ENCODE measurements at regions not wholly inside any gene's neighbourhood (a gene's known extent, or its start where the extent isn't known, plus 50 kb on each side); places are given as distances from the start of the nearest gene placed in this dataset.
A peak's percentile ranks its signal among the peaks of the same experiment; 100 is the strongest.

DNA sequence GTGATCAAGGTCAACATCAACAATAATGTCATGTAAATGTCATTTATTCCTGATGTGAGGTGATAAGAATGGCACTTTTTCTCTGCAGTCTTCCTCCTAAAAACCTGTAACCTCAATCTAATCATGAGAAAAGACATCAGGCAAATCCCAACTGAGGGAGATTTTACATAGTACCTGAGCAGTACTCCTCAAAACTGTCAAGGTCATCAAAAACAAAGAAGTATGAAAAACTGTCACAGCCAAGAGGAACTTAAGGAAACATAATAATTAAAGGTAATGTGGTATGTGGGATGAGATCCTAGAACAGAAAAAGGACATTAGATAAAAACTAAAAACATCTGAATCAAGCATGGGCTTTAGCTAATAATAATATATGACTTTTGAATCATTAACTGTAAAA, 140.9 kb upstream of the GRM7 start:
- Histone ChIP-seq H3K27ac (ENCODE audit: low read depth in 1 of 2, low read length in 1 of 2) (no peak overlapping the region), H3K4me3 (ENCODE audit: low read length in 2 of 2) (no peak overlapping the region), H3K27me3 (ENCODE audit: control insufficient read depth in 2 of 2, insufficient read depth in 1 of 2, low read length in 1 of 2) (no peaks in the 10 kb centered on the region), H3K4me1 (ENCODE audit: control insufficient read depth in 2 of 2, insufficient read depth in 2 of 2, low read length in 2 of 2) (peaks cover 0 to 29% of the 10 kb centered on the region in 2 donors), H3K9me3 (ENCODE audit: control insufficient read depth in 2 of 2, insufficient read depth in 1 of 2, low read length in 1 of 2) (no peaks in the 10 kb centered on the region), H3K36me3 (ENCODE audit: control insufficient read depth in 2 of 2, insufficient read depth in 2 of 2, low read length in 1 of 2) (no peaks in the 10 kb centered on the region)
- DNase-seq (ENCODE audit: low read depth in 6 of 9, low spot score in 9 of 9) = no peak

DNA sequence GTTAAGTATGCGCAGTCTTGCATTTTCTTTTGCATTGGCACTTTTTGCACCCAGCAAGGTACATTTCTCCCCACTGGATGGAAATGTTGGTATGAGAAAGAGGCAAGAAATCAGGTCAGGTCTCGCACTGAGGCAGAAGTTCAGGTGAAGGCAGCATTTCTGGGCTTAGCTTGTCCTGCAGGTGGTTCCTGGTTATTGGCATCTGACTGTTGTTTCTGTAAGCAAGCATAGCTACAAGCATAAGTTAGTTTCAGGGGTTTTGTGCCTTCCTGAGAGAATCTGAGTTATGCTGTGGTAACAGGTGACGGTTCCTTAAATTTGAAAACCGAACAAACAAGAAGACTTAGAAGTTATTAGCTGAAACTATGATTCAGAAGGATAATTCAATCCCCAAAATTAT, 139.4 kb upstream of the GRM7 start:
- DNase-seq (ENCODE audit: low read depth in 6 of 9, low spot score in 9 of 9) = peak in 1 of 9 donors; percentile 65
- H3K4me3 ChIP-seq (ENCODE audit: low read length in 2 of 2) = no peak overlapping the region
- no peaks in the 10 kb centered on the region for H3K36me3 ChIP-seq (ENCODE audit: control insufficient read depth in 2 of 2, insufficient read depth in 2 of 2, low read length in 1 of 2)
- H3K27ac ChIP-seq (ENCODE audit: low read depth in 1 of 2, low read length in 1 of 2) = no peak overlapping the region
- no peaks in the 10 kb centered on the region for H3K27me3 ChIP-seq (ENCODE audit: control insufficient read depth in 2 of 2, insufficient read depth in 1 of 2, low read length in 1 of 2)
- no peaks in the 10 kb centered on the region for H3K9me3 ChIP-seq (ENCODE audit: control insufficient read depth in 2 of 2, insufficient read depth in 1 of 2, low read length in 1 of 2)
- 71% methylated on average over 4 of the region's 4 CpGs for WGBS
- peaks cover 0 to 23% of the 10 kb centered on the region in 2 donors for H3K4me1 ChIP-seq (ENCODE audit: control insufficient read depth in 2 of 2, insufficient read depth in 2 of 2, low read length in 2 of 2)

DNA sequence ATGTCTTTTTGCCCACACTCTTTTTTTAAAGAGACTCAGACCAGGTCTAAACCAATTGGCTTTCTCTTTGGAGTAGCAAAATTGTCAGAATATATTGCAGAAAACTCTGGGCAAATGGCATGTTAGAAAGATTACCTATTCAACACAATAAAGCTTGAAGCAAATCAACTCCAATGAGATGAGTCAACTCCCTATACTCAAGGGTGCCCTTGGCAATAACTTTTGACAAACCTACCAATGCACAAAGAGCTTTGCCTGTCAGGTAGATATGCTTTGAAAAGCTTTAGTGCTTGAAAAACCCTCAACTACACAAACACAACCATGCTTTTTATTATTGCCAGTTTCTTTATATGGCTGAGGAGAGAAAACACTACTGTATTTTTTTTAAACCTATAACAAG, 137.7 kb upstream of the GRM7 start:
- no peak overlapping the region for H3K4me3 ChIP-seq (ENCODE audit: low read length in 2 of 2)
- H3K27ac ChIP-seq (ENCODE audit: low read depth in 1 of 2, low read length in 1 of 2) = no peak overlapping the region
- no peaks in the 10 kb centered on the region for H3K27me3 ChIP-seq (ENCODE audit: control insufficient read depth in 2 of 2, insufficient read depth in 1 of 2, low read length in 1 of 2)
- DNase-seq (ENCODE audit: low read depth in 6 of 9, low spot score in 9 of 9) = no peak
- H3K36me3 ChIP-seq (ENCODE audit: control insufficient read depth in 2 of 2, insufficient read depth in 2 of 2, low read length in 1 of 2) = no peaks in the 10 kb centered on the region
- H3K9me3 ChIP-seq (ENCODE audit: control insufficient read depth in 2 of 2, insufficient read depth in 1 of 2, low read length in 1 of 2) = no peaks in the 10 kb centered on the region
- peaks cover 0 to 8% of the 10 kb centered on the region in 2 donors for H3K4me1 ChIP-seq (ENCODE audit: control insufficient read depth in 2 of 2, insufficient read depth in 2 of 2, low read length in 2 of 2)

DNA sequence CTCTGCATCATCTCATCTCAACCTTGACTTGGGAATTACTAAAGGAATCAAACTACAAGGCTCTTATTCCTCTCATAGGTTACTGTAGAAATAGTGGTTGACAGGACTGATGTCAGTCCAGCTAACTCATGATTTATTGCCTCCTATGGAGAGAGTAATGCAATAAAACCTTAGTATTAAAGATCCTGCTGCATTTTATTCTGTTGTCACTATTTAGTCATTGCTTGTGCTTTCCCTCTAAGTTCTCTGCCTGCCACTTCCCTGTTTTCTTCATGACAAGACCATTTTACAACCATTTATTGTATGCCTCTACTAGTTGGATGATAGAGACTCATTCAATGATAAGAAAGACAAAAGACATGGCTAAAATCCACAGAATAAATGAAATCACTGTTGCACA, 134.1 kb upstream of the GRM7 start:
- no peaks in the 10 kb centered on the region for H3K27me3 ChIP-seq (ENCODE audit: control insufficient read depth in 2 of 2, insufficient read depth in 1 of 2, low read length in 1 of 2)
- no peaks in the 10 kb centered on the region for H3K9me3 ChIP-seq (ENCODE audit: control insufficient read depth in 2 of 2, insufficient read depth in 1 of 2, low read length in 1 of 2)
- H3K4me3 ChIP-seq (ENCODE audit: low read length in 2 of 2) = no peak overlapping the region
- H3K4me1 ChIP-seq (ENCODE audit: control insufficient read depth in 2 of 2, insufficient read depth in 2 of 2, low read length in 2 of 2) = no peaks in the 10 kb centered on the region
- no peak for DNase-seq (ENCODE audit: low read depth in 6 of 9, low spot score in 9 of 9)
- H3K36me3 ChIP-seq (ENCODE audit: control insufficient read depth in 2 of 2, insufficient read depth in 2 of 2, low read length in 1 of 2) = no peaks in the 10 kb centered on the region
- H3K27ac ChIP-seq (ENCODE audit: low read depth in 1 of 2, low read length in 1 of 2) = no peak overlapping the region

DNA sequence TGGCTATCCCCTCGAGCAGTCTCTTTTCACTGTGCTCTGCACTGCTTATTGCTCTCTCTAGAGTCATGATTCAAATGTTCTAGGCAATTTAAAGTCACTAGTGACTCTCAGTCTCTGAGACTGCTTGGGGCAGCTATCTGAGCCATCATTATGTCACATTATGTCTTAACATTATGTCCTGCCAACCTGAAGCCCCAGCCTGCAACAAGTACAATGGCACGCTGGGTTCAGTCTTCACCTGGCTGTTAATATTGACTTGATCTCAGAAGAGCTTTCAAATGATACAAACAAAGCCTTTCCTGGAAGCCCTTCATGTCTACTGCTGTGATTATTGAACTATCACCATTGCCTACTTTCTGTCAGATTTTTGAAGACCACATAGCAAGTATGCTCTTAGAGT, 128.1 kb upstream of the GRM7 start:
- DNase-seq (ENCODE audit: low read depth in 6 of 9, low spot score in 9 of 9) = no peak
- Histone ChIP-seq H3K27ac (ENCODE audit: low read depth in 1 of 2, low read length in 1 of 2) (no peak overlapping the region), H3K36me3 (ENCODE audit: control insufficient read depth in 2 of 2, insufficient read depth in 2 of 2, low read length in 1 of 2) (no peaks in the 10 kb centered on the region), H3K4me1 (ENCODE audit: control insufficient read depth in 2 of 2, insufficient read depth in 2 of 2, low read length in 2 of 2) (peaks cover 0 to 23% of the 10 kb centered on the region in 2 donors), H3K27me3 (ENCODE audit: control insufficient read depth in 2 of 2, insufficient read depth in 1 of 2, low read length in 1 of 2) (no peaks in the 10 kb centered on the region), H3K9me3 (ENCODE audit: control insufficient read depth in 2 of 2, insufficient read depth in 1 of 2, low read length in 1 of 2) (peaks cover 0 to 1% of the 10 kb centered on the region in 2 donors), H3K4me3 (ENCODE audit: low read length in 2 of 2) (no peak overlapping the region)
- WGBS = 92% methylated on average over 2 of the region's 2 CpGs

DNA sequence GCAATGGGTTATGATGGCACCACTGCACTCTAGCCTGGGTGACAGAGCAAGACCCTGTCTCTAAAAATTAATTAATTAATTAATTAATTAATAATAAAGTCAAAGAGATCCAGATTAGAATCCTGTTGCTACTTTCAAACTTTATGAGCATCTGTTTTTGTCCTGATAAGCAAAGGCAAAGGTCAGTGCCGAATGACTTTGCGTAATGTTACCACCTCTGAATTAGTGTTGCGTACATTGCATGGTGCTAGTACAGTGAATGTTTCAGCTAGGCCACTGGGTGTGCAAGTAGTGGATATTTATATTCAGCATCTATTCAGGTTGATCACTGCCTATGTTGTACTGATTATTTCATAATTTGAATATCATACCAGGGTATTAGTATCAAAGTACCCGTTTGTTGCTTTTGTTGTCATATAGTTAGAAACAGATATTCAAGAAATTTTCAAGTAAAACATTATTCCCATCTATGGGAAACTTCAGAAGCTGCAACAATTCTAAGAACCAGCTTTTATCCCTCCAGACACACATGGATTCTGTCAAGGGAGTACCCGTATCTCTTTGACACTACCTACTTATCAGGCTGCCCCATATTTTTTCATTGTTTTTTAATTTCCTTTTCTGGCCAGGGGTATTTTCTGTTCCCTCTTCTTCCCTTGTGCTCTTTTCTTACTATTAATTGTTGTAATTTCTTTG, 127.1 kb upstream of the GRM7 start:
- Histone ChIP-seq H3K9me3 (ENCODE audit: control insufficient read depth in 2 of 2, insufficient read depth in 1 of 2, low read length in 1 of 2) (peaks cover 0 to 1% of the 10 kb centered on the region in 2 donors), H3K4me3 (ENCODE audit: low read length in 2 of 2) (no peak overlapping the region), H3K4me1 (ENCODE audit: control insufficient read depth in 2 of 2, insufficient read depth in 2 of 2, low read length in 2 of 2) (peaks cover 0 to 31% of the 10 kb centered on the region in 2 donors), H3K27me3 (ENCODE audit: control insufficient read depth in 2 of 2, insufficient read depth in 1 of 2, low read length in 1 of 2) (no peaks in the 10 kb centered on the region), H3K36me3 (ENCODE audit: control insufficient read depth in 2 of 2, insufficient read depth in 2 of 2, low read length in 1 of 2) (no peaks in the 10 kb centered on the region), H3K27ac (ENCODE audit: low read depth in 1 of 2, low read length in 1 of 2) (no peak overlapping the region)
- 93% methylated on average over 5 of the region's 5 CpGs for WGBS
- no peak for DNase-seq (ENCODE audit: low read depth in 6 of 9, low spot score in 9 of 9)

DNA sequence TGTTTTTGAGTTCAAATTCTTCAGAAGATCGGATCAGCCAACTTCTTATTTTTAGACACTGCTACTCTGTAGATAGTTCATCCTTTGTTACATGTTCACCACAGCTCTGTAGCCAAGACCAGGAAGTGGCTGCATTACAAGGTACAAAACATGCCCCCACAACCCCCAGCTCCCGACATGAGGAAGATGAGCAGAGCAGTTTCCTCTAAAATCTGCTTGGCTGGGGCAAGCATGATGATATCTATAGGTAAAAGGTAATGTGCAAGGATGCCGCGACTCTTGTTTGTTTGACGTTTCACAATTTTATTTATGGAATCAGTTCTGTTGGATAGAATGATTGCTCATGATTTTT, 126.5 kb upstream of the GRM7 start:
- H3K4me1 ChIP-seq (ENCODE audit: control insufficient read depth in 2 of 2, insufficient read depth in 2 of 2, low read length in 2 of 2) = peaks cover 0 to 34% of the 10 kb centered on the region in 2 donors
- H3K9me3 ChIP-seq (ENCODE audit: control insufficient read depth in 2 of 2, insufficient read depth in 1 of 2, low read length in 1 of 2) = peaks cover 0 to 1% of the 10 kb centered on the region in 2 donors
- H3K27ac ChIP-seq (ENCODE audit: low read depth in 1 of 2, low read length in 1 of 2) = no peak overlapping the region
- WGBS = 77% methylated on average over 5 of the region's 5 CpGs
- no peaks in the 10 kb centered on the region for H3K27me3 ChIP-seq (ENCODE audit: control insufficient read depth in 2 of 2, insufficient read depth in 1 of 2, low read length in 1 of 2)
- H3K4me3 ChIP-seq (ENCODE audit: low read length in 2 of 2) = no peak overlapping the region
- peak in 1 of 9 donors; percentile 54 for DNase-seq (ENCODE audit: low read depth in 6 of 9, low spot score in 9 of 9)
- H3K36me3 ChIP-seq (ENCODE audit: control insufficient read depth in 2 of 2, insufficient read depth in 2 of 2, low read length in 1 of 2) = no peaks in the 10 kb centered on the region

DNA sequence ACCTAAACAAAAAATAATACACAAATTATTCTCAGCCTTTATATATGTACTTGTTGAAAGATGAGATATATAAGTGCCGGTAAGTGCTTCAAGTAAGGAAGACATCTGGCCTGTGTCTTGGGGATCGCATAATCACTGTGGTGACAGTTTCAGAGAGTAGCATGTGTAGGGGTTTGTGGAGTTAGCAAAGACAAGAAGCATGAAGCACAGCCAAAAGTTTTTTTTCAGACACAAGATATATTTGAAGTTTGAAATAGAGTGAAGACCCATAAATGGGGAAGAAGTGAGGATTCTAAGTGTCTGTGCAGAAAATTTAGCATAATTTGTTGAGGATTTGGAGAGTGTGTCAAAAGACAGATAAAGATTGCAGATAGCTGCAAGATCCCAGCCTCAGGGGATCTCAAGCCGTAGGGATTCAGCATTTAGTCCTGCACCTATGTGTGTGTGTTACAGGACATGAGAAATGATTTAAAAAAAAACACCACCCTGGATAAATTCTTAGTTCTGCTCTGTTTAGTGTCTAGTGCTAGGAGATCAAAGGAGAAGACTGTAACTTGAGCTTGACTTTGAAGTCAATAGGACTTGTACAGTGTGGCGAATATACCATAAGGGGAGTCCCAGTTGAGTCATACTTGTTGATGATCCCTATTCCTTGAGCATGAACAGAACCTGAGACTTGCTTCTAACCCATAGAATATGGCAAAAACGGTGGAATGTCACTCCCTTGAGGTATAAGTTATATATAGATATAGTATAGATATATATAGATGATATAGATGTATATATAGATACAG, 123.9 kb upstream of the GRM7 start:
- peak in 3 of 9 donors; percentile 34 to 76 (median 43) for DNase-seq (ENCODE audit: low read depth in 6 of 9, low spot score in 9 of 9)
- no peaks in the 10 kb centered on the region for H3K27me3 ChIP-seq (ENCODE audit: control insufficient read depth in 2 of 2, insufficient read depth in 1 of 2, low read length in 1 of 2)
- no peak overlapping the region for H3K4me3 ChIP-seq (ENCODE audit: low read length in 2 of 2)
- H3K4me1 ChIP-seq (ENCODE audit: control insufficient read depth in 2 of 2, insufficient read depth in 2 of 2, low read length in 2 of 2) = peaks cover 0 to 40% of the 10 kb centered on the region in 2 donors
- 81% methylated on average over 5 of the region's 5 CpGs for WGBS
- no peaks in the 10 kb centered on the region for H3K36me3 ChIP-seq (ENCODE audit: control insufficient read depth in 2 of 2, insufficient read depth in 2 of 2, low read length in 1 of 2)
- H3K9me3 ChIP-seq (ENCODE audit: control insufficient read depth in 2 of 2, insufficient read depth in 1 of 2, low read length in 1 of 2) = peaks cover 0 to 1% of the 10 kb centered on the region in 2 donors
- H3K27ac ChIP-seq (ENCODE audit: low read depth in 1 of 2, low read length in 1 of 2) = peak overlapping the region in 1 of 2 donors; percentile 84

DNA sequence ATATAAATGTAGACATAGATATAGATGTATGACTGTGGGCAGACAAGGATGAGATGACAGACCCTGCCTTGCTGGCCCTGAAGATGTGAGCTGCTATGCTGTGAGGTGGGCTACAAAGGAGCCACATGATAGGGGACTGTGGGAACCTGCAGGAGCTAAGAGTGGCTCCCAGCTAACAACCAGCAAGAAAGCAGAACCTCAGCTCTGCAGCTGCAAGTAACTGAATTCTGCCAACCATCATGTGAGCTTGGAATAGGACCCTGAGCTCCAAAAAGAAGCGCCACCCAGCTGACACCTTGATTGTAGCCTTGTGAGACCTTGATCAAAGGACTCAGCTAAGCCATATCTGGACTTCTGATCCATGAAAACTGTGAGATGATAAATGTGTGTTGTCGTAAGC, 123.3 kb upstream of the GRM7 start:
- peaks cover 0 to 1% of the 10 kb centered on the region in 2 donors for H3K9me3 ChIP-seq (ENCODE audit: control insufficient read depth in 2 of 2, insufficient read depth in 1 of 2, low read length in 1 of 2)
- WGBS = 89% methylated on average over 2 of the region's 2 CpGs
- no peaks in the 10 kb centered on the region for H3K27me3 ChIP-seq (ENCODE audit: control insufficient read depth in 2 of 2, insufficient read depth in 1 of 2, low read length in 1 of 2)
- H3K4me3 ChIP-seq (ENCODE audit: low read length in 2 of 2) = no peak overlapping the region
- H3K4me1 ChIP-seq (ENCODE audit: control insufficient read depth in 2 of 2, insufficient read depth in 2 of 2, low read length in 2 of 2) = peaks cover 0 to 45% of the 10 kb centered on the region in 2 donors
- H3K27ac ChIP-seq (ENCODE audit: low read depth in 1 of 2, low read length in 1 of 2) = peak overlapping the region in 1 of 2 donors; percentile 84
- peak in 4 of 9 donors; percentile 41 to 86 (median 56) for DNase-seq (ENCODE audit: low read depth in 6 of 9, low spot score in 9 of 9)
- H3K36me3 ChIP-seq (ENCODE audit: control insufficient read depth in 2 of 2, insufficient read depth in 2 of 2, low read length in 1 of 2) = no peaks in the 10 kb centered on the region
